HCT116 (cell line): ENCODE measurements at regions not wholly inside any gene's neighbourhood (a gene's known extent, or its start where the extent isn't known, plus 50 kb on each side); places are given as distances from the start of the nearest gene placed in this dataset.

Experiments used
- ATAC-seq: fragments of 200-7000 bp; cut with Tn5 transposase; 2 replicates; pipeline ENCODE4 v1.9.1; 2020; ENCODE audit warnings: mild to moderate bottlenecking, moderate library complexity
- BruUV-seq: library from RNA; stranded (reverse); fragments of 400-500 nt; replicated peaks from 2 replicates; lab custom pipeline; 2021; lab: Mats Ljungman, UMichigan
- CTCF ChIA-PET: fragments of 300-600 bp; sonication (Branson Sonifier 250); formaldehyde crosslinking; loops from one replicate; lab custom pipeline; 2021; ENCODE audit warnings: antibody characterized with exemption; lab: Charles Lee
- POLR2A ChIA-PET: fragments of 300-600, 350-600 bp; sonication (Branson Sonifier 250); formaldehyde crosslinking; loops from one replicate; lab custom pipeline; 2021; ENCODE audit warnings: antibody characterized with exemption; lab: Charles Lee
- RAD21 ChIA-PET, 2 experiments: fragments of 300-600 bp; sonication (Branson Sonifier 250); formaldehyde crosslinking; loops; one replicate each; lab custom pipeline; 2023; ENCODE audit warnings: low total read pairs in 2 of 2; ENCODE audit not compliant: uncharacterized antibody in 2 of 2, unreplicated experiment in 2 of 2, low non-redundant PET in 1 of 2; lab: Charles Lee
- DNase-seq: peaks from one replicate; pipeline ENCODE4 v3.0.0-alpha.2; 2010; ENCODE audit warnings: low read depth, low spot score
- H2AFZ ChIP-seq: fragments of 200-600 bp; shearing (Covaris generic), sonication (generic); 2 replicates; pipeline ENCODE4 v1.6.1; 2017; ENCODE audit warnings: low read depth, mixed run types, mixed read lengths, antibody characterized with exemption, low read length; ENCODE audit not compliant: poor library complexity, severe bottlenecking
- H3K27ac ChIP-seq: 2 replicates; pipeline ENCODE4 v1.5.1; 2012; ENCODE audit warnings: low read depth, low read length
- H3K27me3 ChIP-seq: fragments of 200-600 bp; sonication (generic); 2 replicates; pipeline ENCODE4 v1.6.1; 2016; ENCODE audit warnings: mixed run types, low read length, mixed read lengths; ENCODE audit not compliant: insufficient read depth
- H3K36me3 ChIP-seq, 2 experiments: fragments of 200-500 bp in 1 of 2; fragments of 200-600 bp in 1 of 2; sonication (Bioruptor generic) in 1 of 2; sonication (generic) in 1 of 2; 2 replicates each; pipeline versions ENCODE4 v1.5.1 to v1.6.1; 2014 to 2016; ENCODE audit warnings: low read length in 2 of 2, inconsistent platforms in 1 of 2, mixed read lengths in 1 of 2, mixed run types in 1 of 2; ENCODE audit not compliant: insufficient read depth in 2 of 2, control insufficient read depth in 1 of 2
- H3K4me1 ChIP-seq, 2 experiments: fragments of 200-600 bp in 1 of 2; sonication (generic) in 1 of 2; 2 replicates each; pipeline versions ENCODE4 v1.5.1 to v1.6.1; 2012 to 2017; ENCODE audit warnings: low read length in 2 of 2, inconsistent platforms in 1 of 2, mild to moderate bottlenecking in 1 of 2, mixed read lengths in 1 of 2, mixed run types in 1 of 2, moderate library complexity in 1 of 2; ENCODE audit not compliant: insufficient read depth in 2 of 2, control insufficient read depth in 1 of 2
- H3K4me2 ChIP-seq: fragments of 200-600 bp; sonication (generic); 2 replicates; pipeline ENCODE4 v1.6.1; 2017; ENCODE audit warnings: mixed run types, low read length, mixed read lengths
- H3K4me3 ChIP-seq, 2 experiments: fragments of 200-600 bp in 1 of 2; sonication (generic) in 1 of 2; replicated peaks in 1 of 2; 2 replicates each; pipeline ENCODE4 v1.5.1; 2011 to 2016; ENCODE audit warnings: low read length in 2 of 2, control low read depth in 1 of 2, low read depth in 1 of 2, mild to moderate bottlenecking in 1 of 2, mixed read lengths in 1 of 2, mixed run types in 1 of 2
- H3K79me2 ChIP-seq: fragments of 200-600 bp; sonication (generic); 2 replicates; pipeline ENCODE4 v1.6.1; 2017; ENCODE audit warnings: mild to moderate bottlenecking, mixed run types, low read length, moderate library complexity, mixed read lengths; ENCODE audit not compliant: insufficient read depth
- H3K9ac ChIP-seq: fragments of 200-600 bp; sonication (generic); 2 replicates; pipeline ENCODE4 v1.6.1; 2016; ENCODE audit warnings: low read length, mixed read lengths
- H3K9me2 ChIP-seq: fragments of 200-600 bp; sonication (generic), shearing (Covaris generic); 2 replicates; pipeline ENCODE4 v1.6.1; 2017; ENCODE audit warnings: mixed run types, mild to moderate bottlenecking, moderate library complexity; ENCODE audit not compliant: insufficient read depth
- H3K9me3 ChIP-seq, 2 experiments: fragments of 200-500 bp in 1 of 2; fragments of 200-600 bp in 1 of 2; sonication (Bioruptor generic) in 1 of 2; sonication (generic) in 1 of 2; 2 replicates each; pipeline ENCODE4 v1.6.1; 2014 to 2017; ENCODE audit warnings: low read length in 2 of 2, mixed read lengths in 2 of 2, inconsistent platforms in 1 of 2, low read depth in 1 of 2, mild to moderate bottlenecking in 1 of 2, mixed run types in 1 of 2, moderate library complexity in 1 of 2; ENCODE audit not compliant: control insufficient read depth in 1 of 2, insufficient read depth in 1 of 2
- H4K20me1 ChIP-seq: fragments of 200-600 bp; sonication (generic), shearing (Covaris generic); 2 replicates; pipeline ENCODE4 v1.6.1; 2017; ENCODE audit warnings: mixed run types, mild to moderate bottlenecking, moderate library complexity; ENCODE audit not compliant: insufficient read depth
- ATF3 ChIP-seq: IDR thresholded peaks from 2 replicates; pipeline ENCODE4 v1.6.1; 2012
- CBX3 ChIP-seq: IDR thresholded peaks from 2 replicates; pipeline ENCODE4 v1.6.1; 2012; ENCODE audit warnings: low read depth
- CTCF ChIP-seq, 3 experiments: fragments of 200-600 bp in 1 of 3; sonication (generic) in 1 of 3; IDR thresholded peaks in 2 of 3; conservative IDR thresholded peaks in 1 of 3; 2 replicates each; pipeline ENCODE4 v1.5.1; 2012 to 2017; ENCODE audit warnings: low read depth in 2 of 3, low read length in 2 of 3, antibody characterized with exemption in 1 of 3, borderline replicate concordance in 1 of 3, control low read depth in 1 of 3, mild to moderate bottlenecking in 1 of 3, mixed read lengths in 1 of 3, mixed run types in 1 of 3, moderate library complexity in 1 of 3; ENCODE audit not compliant: insufficient read depth in 1 of 3
- ELF1 ChIP-seq: IDR thresholded peaks from 2 replicates; pipeline ENCODE4 v1.6.1; 2012; ENCODE audit warnings: low read depth, borderline replicate concordance
- EZH2 ChIP-seq: fragments of 200-600 bp; sonication (generic); IDR thresholded peaks from 2 replicates; pipeline ENCODE4 v1.6.1; 2017; ENCODE audit warnings: antibody characterized with exemption, mixed run types
- JUND ChIP-seq: IDR thresholded peaks from 2 replicates; pipeline ENCODE4 v1.6.1; 2012
- POLR2AphosphoS5 ChIP-seq: IDR thresholded peaks from 2 replicates; pipeline ENCODE4 v1.6.1; 2011; ENCODE audit warnings: mild to moderate bottlenecking, low read depth, low read length, moderate library complexity
- RAD21 ChIP-seq: IDR thresholded peaks from 2 replicates; pipeline ENCODE4 v1.6.1; 2012; ENCODE audit warnings: low read depth, mild to moderate bottlenecking
- SIN3A ChIP-seq: IDR thresholded peaks from 2 replicates; pipeline ENCODE4 v1.6.1; 2012; ENCODE audit warnings: low read depth
- SP1 ChIP-seq: IDR thresholded peaks from 2 replicates; pipeline ENCODE4 v1.6.1; 2012; ENCODE audit warnings: low read depth
- TCF7L2 ChIP-seq: IDR thresholded peaks from 2 replicates; pipeline ENCODE4 v1.7.0; 2011; ENCODE audit warnings: borderline replicate concordance, inconsistent platforms; ENCODE audit not compliant: insufficient read depth, insufficient read length; ENCODE audit errors: extremely low read depth
- ZFX ChIP-seq: fragments of 450-650 bp; IDR thresholded peaks from 2 replicates; pipeline ENCODE4 v1.6.1; 2017
- ZNF274 ChIP-seq: fragments of 200-500 bp; sonication (Bioruptor generic); IDR thresholded peaks from 2 replicates; pipeline ENCODE4 v1.6.1; 2014; ENCODE audit warnings: mild to moderate bottlenecking, low read depth, low read length, inconsistent platforms
- intact Hi-C: fragments of 100-400 bp; cut with micrococcal nuclease; formaldehyde crosslinking; loops from 2 replicates; pipeline ENCODE4 v1.10.0; 2022
- TF ChIP-seq, protein P1 (sequence below): IDR thresholded peaks from 2 replicates; pipeline ENCODE4 v1.6.1; 2012

DNA sequence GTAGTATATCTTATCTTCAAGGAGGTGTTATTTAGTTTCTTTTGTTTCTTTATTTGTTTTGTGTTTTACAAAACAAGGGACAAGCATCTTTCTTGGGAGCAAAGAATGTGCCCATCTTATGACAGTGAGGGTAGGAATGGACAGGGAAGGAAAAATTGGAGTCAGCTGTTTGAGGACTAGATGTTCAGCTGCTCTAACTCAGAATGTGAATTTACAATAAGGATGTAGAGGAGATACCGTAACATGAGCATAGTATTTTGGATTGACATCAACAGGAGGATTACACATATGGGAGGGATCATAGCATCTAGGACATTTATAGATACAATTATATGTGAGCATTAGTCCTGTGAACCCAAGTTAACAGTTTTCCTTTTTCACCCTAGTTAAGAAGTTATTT is 89.0 kb upstream of the GK2 start:
- H3K9me3 ChIP-seq: no peaks in the 10 kb centered on the region
- H3K9me2 ChIP-seq: no peaks in the 10 kb centered on the region
- CTCF ChIA-PET: no interaction called here
- no peak for DNase-seq
- H3K27me3 ChIP-seq: peaks cover 10% of the 10 kb centered on the region
- TF ChIP-seq JUND: no peak
- BruUV-seq: no TSS peak
- no peaks in the 10 kb centered on the region for H3K36me3 ChIP-seq
- RAD21 ChIA-PET: no interaction called here
- no peaks in the 10 kb centered on the region for H3K79me2 ChIP-seq
- H4K20me1 ChIP-seq: no peaks in the 10 kb centered on the region
- H3K4me1 ChIP-seq: no peaks in the 10 kb centered on the region
- intact Hi-C loops: no loop called here
- H3K4me2 ChIP-seq: no peak overlapping the region
- no peak overlapping the region for H3K9ac ChIP-seq
- no peak overlapping the region for H3K27ac ChIP-seq
- H3K4me3 ChIP-seq: no peak overlapping the region
- no peak overlapping the region for H2AFZ ChIP-seq
- no peak for ATAC-seq
- POLR2A ChIA-PET: no interaction called here

GRCh38 chr4:79495447-79495846 is 87.4 kb upstream of the GK2 start:
- intact Hi-C loops: no loop called here
- H3K4me1 ChIP-seq: no peaks in the 10 kb centered on the region
- CTCF ChIA-PET: no interaction called here
- BruUV-seq: no TSS peak
- no peaks in the 10 kb centered on the region for H3K9me2 ChIP-seq
- no peak overlapping the region for H3K9ac ChIP-seq
- no peak overlapping the region for H3K4me3 ChIP-seq
- H3K27ac ChIP-seq: no peak overlapping the region
- no peaks in the 10 kb centered on the region for H3K79me2 ChIP-seq
- peaks cover 10% of the 10 kb centered on the region for H3K27me3 ChIP-seq
- TF ChIP-seq, protein P1, sequence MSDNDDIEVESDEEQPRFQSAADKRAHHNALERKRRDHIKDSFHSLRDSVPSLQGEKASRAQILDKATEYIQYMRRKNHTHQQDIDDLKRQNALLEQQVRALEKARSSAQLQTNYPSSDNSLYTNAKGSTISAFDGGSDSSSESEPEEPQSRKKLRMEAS: no peak
- TF ChIP-seq RAD21 (no peak), SIN3A (no peak), ZNF274 (no peak), POLR2AphosphoS5 (no peak), JUND (no peak), CBX3 (no peak), TCF7L2 (no peak), ATF3 (no peak), EZH2 (no peak), ELF1 (no peak), ZFX (no peak), SP1 (no peak), CTCF (IDR thresholded peaks at IDR 0.05 in 2 of 3, conservative IDR thresholded peaks at IDR 0.05 in 1 of 3; ENCODE audit: borderline replicate concordance in 1 of 3, insufficient read depth in 1 of 3, low read depth in 2 of 3, low read length in 2 of 3) (no peak)
- H3K36me3 ChIP-seq: no peaks in the 10 kb centered on the region
- POLR2A ChIA-PET: no interaction called here
- H3K9me3 ChIP-seq: no peaks in the 10 kb centered on the region
- RAD21 ChIA-PET: interaction anchor here in 1 of 2 experiments (0.5 kb wide), 1 partner anchor 9 kb away, joined by 6 read pairs; no protein-coding TSS in a partner anchor
- no peak overlapping the region for H2AFZ ChIP-seq
- no peak overlapping the region for H3K4me2 ChIP-seq
- ATAC-seq (no peak), DNase-seq (no peak)
- no peaks in the 10 kb centered on the region for H4K20me1 ChIP-seq
